ENCODE measurements at regions not wholly inside any gene's neighbourhood (a gene's known extent, or its start where the extent isn't known, plus 50 kb on each side); places are given as distances from the start of the nearest gene placed in this dataset.
"Not testable (repeated sequence)": the region's sequence is repeated elsewhere in the genome, so short reads cannot be mapped to it uniquely, and the experiment has no call there.

GRCh38 chr5:158064334-158065123 lies 205.6 kb upstream of the CLINT1 start:
- DNase-seq (ENCODE audit: low spot score), result no peak

GRCh38 chr5:158063052-158063451 lies 204.1 kb upstream of the CLINT1 start:
- DNase-seq (ENCODE audit: low spot score), result no peak

DNA sequence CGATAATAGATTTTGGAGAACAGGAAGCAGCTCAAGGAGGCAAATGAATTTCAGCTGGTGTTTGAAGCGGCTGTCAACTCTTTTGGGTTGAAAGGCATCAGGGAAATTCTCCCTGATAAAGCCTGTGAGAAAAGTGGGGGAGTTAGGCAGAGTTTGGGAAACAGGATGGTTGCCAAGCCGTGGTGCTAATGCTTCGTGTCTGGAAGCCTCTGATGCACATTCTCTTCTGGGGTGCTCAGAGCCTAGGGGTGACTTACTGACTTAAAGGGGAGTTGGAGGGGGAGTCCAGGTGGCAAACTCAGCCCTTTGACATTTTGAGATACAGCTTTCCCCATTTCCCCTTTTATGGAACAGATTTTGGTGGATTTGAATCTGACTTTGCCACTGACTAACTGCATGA lies 202.5 kb upstream of the CLINT1 start:
- DNase-seq (ENCODE audit: low spot score), result no peak

DNA sequence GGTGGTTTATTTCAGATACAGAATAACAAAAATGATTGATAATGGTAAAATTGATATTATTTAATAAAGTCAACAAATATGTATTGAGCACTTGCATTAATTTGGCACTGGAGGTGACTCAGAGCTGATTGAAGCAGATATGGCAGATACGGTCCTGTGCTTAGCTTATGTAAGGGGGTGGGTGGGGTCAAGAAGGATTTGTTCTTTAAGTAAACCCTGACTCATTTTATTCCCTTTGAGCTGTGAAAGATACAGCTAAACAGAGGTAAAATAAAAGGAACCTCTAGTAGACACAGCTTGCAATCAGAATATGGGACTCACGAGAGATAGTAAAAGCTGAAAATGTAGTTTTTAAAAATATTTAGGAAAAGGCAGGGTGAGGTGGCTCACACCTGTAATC lies 201.3 kb upstream of the CLINT1 start:
- DNase-seq (ENCODE audit: low spot score), result no peak

GRCh38 chr5:158058208-158059120 lies 199.5 kb upstream of the CLINT1 start:
- no peak for DNase-seq (ENCODE audit: low spot score)

- peak; percentile 10 for DNase-seq (ENCODE audit: low spot score)
Observed at GRCh38 chr5:158056130-158056825, 197.3 kb upstream of the CLINT1 start.

- DNase-seq (ENCODE audit: low spot score), result no peak
Observed at GRCh38 chr5:158055111-158055501, 196.2 kb upstream of the CLINT1 start.

GRCh38 chr5:158054223-158055110 lies 195.5 kb upstream of the CLINT1 start:
- peak; percentile 85 for DNase-seq (ENCODE audit: low spot score)

GRCh38 chr5:158051036-158051435 lies 192.1 kb upstream of the CLINT1 start:
- peak; percentile 37 for DNase-seq (ENCODE audit: low spot score)

DNA sequence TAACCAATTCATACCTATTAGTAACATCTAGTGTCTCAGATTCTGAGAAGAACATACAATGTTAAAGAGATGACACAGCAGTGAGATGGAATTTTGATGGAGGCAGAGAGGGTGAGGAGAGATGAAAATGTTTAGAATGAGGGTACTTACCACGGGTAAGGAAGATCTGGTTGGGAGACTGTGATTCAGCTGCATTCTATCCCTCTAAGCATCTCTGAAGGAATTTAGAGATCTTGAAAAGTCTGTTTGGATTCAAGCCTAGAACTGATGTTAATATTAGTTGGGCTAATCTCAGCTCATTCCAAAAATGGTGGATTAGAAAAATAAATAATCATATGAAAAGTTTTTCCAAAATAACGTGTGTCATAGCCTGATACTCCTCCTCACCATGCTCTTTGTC lies 191.5 kb upstream of the CLINT1 start:
- peak; percentile 13 for DNase-seq (ENCODE audit: low spot score)

DNA sequence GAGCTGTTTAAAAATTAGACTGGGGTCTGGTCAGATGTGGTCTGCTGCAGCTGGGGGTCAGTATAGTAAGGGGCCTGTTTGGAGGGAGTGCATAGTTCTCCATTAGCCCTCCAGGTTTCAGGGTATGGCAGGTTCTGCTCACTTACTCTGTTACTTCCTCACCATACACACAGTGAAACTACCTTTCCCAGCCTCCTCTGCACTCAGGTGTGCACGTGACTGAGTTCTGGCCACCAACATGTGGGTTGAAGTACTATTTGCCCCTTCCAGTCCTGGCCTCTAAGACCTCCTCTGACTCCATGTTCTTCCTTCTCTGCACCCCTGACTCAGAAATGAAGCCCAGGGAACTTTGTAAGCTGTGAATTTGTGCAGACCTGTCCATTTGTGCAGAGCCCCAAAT lies 190.5 kb upstream of the CLINT1 start:
- DNase-seq (ENCODE audit: low spot score), result no peak

DNA sequence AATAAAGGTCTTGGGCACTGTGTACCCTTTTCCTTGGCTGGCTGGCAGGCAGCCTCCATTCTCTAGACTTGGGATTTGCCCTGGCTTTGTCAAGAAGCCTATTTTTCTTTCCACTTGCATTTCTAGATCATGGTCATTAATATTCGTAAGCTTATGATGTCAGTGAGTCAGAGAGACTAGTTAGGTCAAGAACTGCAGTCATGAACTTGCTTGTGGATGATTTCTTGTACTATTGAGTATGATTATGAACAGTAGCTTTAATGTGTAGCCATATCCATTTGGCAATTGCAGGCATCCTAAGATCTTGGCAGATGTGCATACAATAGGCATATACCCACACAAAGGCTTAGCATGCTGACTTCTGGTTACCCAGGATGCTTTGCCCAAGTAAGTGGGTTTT lies 186.8 kb upstream of the CLINT1 start:
- no peak for DNase-seq (ENCODE audit: low spot score)

DNA sequence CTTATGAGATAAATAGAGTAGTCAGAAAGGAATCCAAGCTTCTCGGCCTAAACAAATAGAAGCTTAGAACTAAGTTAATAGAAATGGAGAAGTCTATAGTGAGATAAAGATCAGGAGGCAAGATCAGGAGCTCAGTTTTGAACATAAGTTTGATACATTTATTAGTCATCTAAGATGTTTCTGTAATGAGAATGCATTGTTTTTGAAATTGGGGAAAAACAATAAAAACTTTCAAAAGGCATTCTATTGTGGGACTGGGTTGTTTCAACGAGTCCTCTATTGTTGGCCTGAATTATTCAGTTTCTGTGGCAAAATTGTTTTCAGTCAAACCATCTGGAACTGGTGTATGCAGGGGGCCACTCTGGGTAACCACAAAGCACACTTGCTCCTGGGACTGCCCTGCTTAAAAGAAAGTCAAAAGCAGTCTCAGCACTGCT lies 181.0 kb upstream of the CLINT1 start:
- no peak for DNase-seq (ENCODE audit: low spot score)

- DNase-seq (ENCODE audit: low spot score), result no peak
Observed at GRCh38 chr5:158039441-158039840, 180.5 kb upstream of the CLINT1 start.

DNA sequence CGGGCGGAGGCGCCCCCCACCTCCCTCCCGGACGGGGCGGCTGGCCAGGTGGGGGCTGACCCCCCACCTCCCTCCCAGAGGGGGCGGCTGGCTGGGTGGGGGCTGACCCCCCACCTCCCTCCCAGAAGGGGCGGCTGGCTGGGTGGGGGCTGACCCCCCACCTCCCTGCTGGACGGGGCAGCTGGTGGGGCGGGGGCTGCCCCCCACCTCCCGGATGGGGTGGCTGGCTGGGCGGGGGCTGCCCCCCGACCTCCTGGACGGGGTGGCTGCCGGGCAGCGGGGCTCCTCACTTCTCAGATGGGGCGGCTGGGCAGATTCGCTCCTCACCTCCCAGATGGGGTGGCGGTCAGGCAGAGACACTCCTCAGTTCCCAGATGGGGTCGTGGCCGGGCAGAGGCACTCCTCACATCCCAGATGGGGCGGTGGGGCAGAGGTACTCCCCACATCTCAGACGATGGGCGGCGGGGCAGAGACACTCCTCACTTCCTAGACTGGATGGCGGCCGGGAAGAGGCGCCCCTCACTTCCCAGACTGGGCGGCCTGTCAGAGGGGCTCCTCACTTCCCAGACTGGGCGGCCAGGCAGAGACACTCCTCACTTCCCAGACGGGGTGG lies 178.1 kb upstream of the CLINT1 start:
- DNase-seq (ENCODE audit: low spot score), result not testable (repeated sequence)

GRCh38 chr5:158034586-158034985 lies 175.6 kb upstream of the CLINT1 start:
- DNase-seq (ENCODE audit: low spot score), result not testable (repeated sequence)

DNA sequence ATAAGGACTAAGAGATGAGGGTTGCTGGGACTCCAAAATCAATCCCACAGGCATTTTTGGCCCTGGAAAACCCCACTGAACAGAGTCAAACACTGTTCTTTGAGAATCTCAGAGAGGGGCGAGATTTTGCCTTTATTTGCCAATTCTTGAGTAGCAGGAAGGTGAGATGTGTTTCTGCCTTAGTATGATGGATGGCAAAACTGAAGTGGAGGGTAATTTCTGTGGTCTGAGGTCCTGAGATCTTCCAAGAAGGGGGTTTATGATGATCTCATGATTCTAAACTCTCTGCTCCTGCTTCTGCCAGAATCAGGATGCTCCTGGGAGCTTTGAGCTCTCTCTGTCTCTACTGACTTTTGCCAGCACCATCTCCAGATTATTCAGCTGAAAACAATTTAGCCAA lies 174.8 kb upstream of the CLINT1 start:
- no peak for DNase-seq (ENCODE audit: low spot score)

DNA sequence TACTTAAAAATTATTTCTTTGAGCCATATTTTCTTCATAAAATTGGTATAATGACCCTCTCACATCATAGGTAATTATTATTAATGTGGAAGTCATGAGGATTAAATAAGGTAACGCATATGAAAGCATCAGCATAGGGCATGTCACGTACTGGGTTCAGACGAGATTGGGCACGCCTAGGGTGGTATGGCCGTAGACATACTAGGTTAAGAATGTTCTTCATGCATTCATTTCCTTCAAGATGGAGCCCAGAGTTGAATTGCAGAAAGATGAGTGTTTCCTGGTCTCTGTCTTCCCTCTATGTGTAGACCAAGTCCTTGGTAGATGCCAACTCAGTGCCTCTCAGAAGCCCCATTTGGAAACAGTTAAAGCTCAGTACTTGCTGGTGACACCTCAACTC lies 174.1 kb upstream of the CLINT1 start:
- no peak for DNase-seq (ENCODE audit: low spot score)

DNA sequence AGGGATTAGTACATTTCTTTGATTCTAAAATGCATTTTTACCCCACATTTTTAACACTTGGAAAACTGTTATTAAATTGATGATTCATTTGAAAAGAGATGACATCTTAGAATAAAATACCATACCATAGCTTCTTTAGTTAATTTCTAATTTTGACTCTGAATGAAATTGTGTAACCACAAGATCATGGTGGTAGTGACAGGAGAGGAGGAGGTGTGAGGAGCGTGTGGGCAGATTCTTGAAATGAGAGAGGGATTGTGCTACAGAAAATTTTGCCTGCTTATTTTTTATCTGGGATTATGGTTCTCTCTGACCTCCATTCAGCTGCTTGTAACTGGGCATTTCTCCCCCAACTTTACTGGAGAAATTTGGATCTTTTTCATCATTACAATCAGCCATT lies 173.3 kb upstream of the CLINT1 start:
- no peak for DNase-seq (ENCODE audit: low spot score)

- no peak for DNase-seq (ENCODE audit: low spot score)
Observed at GRCh38 chr5:158027806-158028775, 169.1 kb upstream of the CLINT1 start.

Data from A172 (cell line).